Stimulated activated CD4-positive, alpha-beta T cell treated with anti-CD3 and anti-CD28 coated beads, Interleukin-4, amount 100 ng/mL, for 4 hours (primary cell): ENCODE measurements at regions not wholly inside any gene's neighbourhood (a gene's known extent, or its start where the extent isn't known, plus 50 kb on each side); places are given as distances from the start of the nearest gene placed in this dataset.

Experiments
- DNase-seq, 2 experiments: peaks; one replicate each; pipeline ENCODE4 v3.0.0-alpha.2; 2020

DNA sequence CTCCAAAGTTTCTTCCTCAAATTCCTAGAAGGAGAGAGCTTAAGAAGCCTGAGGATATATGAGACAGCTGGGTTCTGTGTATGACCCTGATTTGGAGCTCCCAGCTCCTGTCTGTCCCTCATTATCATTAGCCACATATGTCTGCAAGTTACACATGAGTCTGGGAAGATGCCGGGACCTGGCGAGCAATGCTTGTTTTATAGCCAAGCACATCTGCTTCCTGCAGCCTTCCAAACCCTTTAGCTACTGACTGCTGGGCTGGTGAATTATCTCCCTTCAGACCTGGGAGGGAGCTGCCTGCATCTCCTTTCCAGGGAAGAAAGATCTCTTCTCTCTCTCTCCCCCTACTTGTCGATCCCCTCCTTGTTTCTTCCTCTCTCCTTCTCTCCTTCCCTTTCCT lies 556.7 kb upstream of the BOD1L1 start:
- DNase-seq = no peak

GRCh38 chr4:14184767-14185166 lies 557.2 kb upstream of the BOD1L1 start:
- DNase-seq = no peak

GRCh38 chr4:14188214-14188613 lies 560.7 kb upstream of the BOD1L1 start:
- DNase-seq = no peak

- no peak for DNase-seq
Observed at GRCh38 chr4:14193601-14194000, 566.1 kb upstream of the BOD1L1 start.

DNA sequence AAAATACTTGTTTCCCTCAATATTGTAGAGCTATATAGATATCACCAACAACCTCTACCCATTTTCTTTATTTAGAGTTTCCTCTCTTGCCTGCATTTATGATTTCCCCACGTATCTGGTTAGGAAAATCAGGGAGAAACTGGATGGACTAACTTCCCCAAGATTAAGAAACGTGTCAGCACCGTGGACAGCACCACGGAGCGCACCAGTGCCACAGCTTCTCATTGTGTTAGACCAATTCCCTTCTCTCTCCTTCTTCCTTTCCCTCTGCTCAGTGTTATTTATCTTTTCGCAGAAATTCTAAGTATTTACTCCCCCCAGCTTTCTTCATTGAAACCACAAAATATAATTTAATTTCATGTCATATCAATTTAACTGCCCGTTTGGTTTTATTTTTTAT lies 568.6 kb upstream of the BOD1L1 start:
- no peak for DNase-seq

GRCh38 chr4:14215116-14215770 lies 587.7 kb upstream of the BOD1L1 start:
- DNase-seq = no peak

DNA sequence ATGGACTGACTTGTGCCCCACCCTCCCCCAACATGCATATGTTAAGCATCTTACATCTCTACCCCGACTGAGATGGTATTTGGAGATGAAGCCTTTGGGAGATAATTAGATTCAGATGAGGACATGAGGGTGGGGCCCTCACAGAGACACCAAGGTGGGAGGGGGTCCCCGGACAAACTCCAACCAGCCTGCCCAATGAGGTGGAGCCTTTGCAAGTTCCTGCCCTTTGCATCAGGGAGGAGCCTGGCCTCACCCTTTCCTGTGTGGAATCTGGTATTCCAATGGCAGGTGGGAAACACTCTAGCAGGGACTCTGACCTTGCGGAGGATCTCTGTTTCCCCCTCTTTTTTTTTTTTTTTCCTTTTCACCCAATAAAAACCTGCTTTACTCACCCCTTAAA lies 589.9 kb upstream of the BOD1L1 start:
- DNase-seq = no peak

- no peak for DNase-seq
Observed at GRCh38 chr4:14218641-14219040, 591.1 kb upstream of the BOD1L1 start.

DNA sequence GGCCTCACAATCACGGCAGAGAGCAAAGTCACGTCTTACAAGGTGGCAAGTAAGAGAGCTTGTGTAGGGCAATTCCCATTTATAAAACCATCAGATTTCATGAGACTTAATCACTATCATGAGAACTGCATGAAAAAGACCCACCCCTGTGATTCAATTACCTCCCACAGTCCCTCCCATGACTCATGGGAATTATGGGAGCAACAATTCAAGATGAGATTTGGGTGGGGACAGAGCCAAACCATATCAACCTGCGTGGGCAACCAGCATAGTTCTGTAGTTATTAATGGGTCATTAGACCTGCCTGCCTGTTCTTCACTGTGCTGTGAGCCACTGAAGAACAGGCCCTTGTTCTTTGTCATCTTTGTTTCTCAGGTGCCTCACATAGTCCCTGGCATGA lies 593.7 kb upstream of the BOD1L1 start:
- no peak for DNase-seq

GRCh38 chr4:14222377-14223029 lies 595.0 kb upstream of the BOD1L1 start:
- DNase-seq = no peak

- no peak for DNase-seq
Observed at GRCh38 chr4:14223461-14223860, 595.9 kb upstream of the BOD1L1 start.

- no peak for DNase-seq
Observed at GRCh38 chr4:14225688-14226207, 598.2 kb upstream of the BOD1L1 start.

- DNase-seq = no peak
Observed at GRCh38 chr4:14233126-14233525, 605.6 kb upstream of the BOD1L1 start.

- DNase-seq = no peak
Observed at GRCh38 chr4:14234307-14234706, 606.8 kb upstream of the BOD1L1 start.

- no peak for DNase-seq
Observed at GRCh38 chr4:14236359-14236758, 608.8 kb upstream of the BOD1L1 start.

- no peak for DNase-seq
Observed at GRCh38 chr4:14237911-14238310, 610.4 kb upstream of the BOD1L1 start.

DNA sequence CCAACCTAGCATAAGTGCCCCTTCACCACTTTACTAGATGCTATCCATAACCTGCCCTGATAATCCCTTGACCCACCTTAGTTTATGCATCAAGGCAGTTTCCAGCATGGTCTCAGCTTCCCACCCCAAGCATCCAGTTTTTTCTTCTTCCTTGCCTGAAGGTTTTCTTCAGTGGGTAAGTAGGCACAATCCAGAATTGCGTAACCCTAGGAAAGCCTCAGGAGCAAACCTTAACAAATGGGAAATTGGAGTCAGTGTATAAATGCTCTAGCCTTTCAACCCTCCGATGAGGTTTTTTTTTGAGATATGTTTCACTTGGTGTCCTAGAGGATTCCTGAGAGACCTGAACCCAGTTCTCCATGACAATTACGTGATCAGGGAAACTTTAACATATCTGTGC lies 614.0 kb upstream of the BOD1L1 start:
- no peak for DNase-seq

DNA sequence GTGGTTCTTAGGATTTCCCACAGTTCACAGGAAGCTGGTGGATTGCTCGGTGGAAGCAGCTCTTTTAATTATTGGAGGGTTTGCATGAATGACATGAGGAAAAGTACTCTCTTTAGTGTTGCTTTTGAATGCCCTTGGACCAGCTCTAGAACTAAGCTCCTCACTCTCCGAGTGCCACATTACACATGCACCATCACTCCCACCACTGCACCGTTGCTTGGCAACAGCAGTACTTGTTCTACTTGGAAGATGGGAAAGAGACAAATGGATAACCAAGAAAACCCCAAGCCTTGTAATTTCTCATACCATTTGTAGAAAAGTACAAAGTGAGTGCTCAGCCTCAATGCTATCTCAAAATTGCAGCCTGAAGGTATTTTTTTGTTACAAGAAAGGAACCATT lies 620.2 kb upstream of the BOD1L1 start:
- DNase-seq = no peak

DNA sequence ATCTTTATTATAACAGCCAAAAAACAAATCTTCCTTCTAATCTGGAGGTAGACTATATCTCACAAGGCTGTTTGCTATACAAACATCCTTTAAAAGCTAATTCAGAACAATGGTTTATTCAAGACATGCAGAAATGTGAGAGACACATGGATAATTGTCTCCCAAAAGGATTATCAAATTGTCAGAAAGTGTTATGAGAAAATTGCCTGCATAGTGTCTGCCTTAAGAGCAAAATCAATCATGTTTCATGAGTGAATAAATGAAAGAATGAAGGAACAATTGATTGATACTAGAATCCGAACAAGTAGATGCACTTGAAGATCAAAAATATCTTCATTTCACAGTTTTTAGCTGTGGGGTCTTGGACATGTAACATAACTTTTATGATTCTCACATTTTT lies 621.7 kb upstream of the BOD1L1 start:
- no peak for DNase-seq

DNA sequence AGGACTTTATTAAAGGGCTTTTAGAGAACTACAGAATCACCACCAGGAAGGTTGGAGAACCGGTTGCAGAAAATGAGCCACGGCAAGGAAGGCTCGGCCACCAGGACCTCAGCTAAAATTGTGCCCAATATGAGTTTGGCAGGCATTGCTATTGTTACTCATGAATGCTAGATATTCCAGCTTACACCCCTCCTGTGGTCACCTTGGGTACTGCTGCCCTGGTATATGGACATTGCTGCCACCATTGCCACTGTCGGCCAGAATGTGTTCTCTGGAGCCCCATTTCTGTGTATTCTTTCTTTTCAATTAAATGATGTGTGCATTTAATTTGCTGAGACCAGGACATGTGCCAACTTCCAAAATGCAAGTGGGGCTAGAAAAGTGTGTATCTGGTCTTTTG lies 626.7 kb upstream of the BOD1L1 start:
- peak in 1 of 2 experiments; percentile 1 for DNase-seq

- no peak for DNase-seq
Observed at GRCh38 chr4:14254926-14255325, 627.4 kb upstream of the BOD1L1 start.

DNA sequence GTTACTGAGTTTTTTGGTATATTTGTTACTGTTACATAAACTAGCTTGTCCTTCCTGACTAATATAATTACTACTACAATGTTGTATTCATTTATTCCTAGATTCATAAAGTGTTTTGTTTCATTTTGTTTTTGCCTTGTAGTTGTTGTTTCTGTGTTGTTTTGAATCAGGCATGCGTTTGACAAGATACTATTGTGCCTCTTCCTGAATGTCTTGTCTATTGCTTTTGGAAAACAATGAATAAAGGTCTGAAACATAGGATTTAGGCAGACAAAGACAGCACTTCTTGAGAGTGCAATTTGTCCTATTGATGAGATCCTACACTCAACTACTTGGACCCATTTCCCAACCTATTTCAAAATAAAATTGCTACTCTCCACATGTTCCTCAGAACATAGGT lies 630.4 kb upstream of the BOD1L1 start:
- no peak for DNase-seq

- DNase-seq = no peak
Observed at GRCh38 chr4:14259936-14260335, 632.4 kb upstream of the BOD1L1 start.

GRCh38 chr4:14260591-14260990 lies 633.1 kb upstream of the BOD1L1 start:
- no peak for DNase-seq

DNA sequence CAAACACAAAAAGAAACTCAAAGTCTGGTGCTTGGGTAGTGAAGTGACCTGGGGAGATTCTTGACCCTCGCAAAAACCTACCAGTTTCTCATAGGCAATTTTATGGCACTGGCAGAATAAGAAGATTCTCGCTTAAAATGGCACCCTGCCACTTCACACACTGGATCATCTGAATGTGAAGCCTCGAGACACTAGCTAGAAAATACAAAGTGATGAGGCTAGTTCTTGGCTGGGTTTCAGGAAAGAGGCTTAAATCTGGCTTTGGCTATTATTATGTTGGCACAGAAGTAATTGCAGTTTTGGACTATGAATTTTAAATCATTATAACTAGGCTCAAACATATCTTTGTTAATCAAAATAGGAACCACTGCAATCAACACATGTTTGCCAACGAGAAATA lies 634.7 kb upstream of the BOD1L1 start:
- DNase-seq = no peak
